GM19452 (cell line): ENCODE measurements at regions not wholly inside any gene's neighbourhood (a gene's known extent, or its start where the extent isn't known, plus 50 kb on each side); places are given as distances from the start of the nearest gene placed in this dataset.
"Not testable (repeated sequence)": the region's sequence is repeated elsewhere in the genome, so short reads cannot be mapped to it uniquely, and the experiment has no call there.

ENCODE experiments used
- ATAC-seq: cut with Tn5 transposase; IDR thresholded peaks from one replicate; pipeline ENCODE4 v1.9.1; 2021; ENCODE audit not compliant: unreplicated experiment

DNA sequence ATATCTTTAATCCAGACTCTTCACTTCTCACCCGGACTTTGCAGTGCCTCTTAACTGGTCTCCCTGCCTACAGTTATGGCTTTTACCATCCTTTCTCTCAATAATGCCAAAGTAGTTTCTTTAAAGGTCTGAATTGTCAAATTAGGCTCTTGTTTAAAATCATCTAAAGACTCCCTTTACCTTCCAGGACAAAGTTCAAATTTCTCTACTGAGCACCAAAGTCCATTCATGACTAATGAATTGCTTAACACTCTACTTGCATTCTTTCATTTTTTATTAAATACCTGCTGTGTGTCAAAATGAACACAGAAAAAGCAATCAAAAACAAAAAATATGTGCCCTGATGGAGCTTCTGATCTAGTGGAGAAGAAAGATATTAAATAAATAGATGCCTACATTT, 472.4 kb upstream of the UBE2E2 start:
- no peak for ATAC-seq

DNA sequence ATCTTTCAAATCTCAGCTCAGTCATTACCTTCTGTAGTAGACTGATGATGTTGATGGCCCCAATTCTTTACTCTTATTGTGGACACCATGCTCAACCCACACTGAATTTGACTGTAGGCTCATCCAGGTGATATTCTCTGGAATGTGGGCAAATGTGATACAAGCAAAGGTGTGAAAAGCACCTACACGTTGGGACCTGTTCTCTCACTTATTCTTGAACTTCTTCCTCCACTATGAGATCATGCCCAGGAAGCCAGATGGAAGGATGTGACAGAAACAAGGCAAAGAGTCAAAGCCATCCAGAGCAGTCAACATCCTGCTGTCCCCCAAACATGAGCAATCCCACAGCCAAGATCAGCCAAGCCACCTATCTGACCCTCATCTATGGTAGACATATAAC, 471.2 kb upstream of the UBE2E2 start:
- no peak for ATAC-seq

DNA sequence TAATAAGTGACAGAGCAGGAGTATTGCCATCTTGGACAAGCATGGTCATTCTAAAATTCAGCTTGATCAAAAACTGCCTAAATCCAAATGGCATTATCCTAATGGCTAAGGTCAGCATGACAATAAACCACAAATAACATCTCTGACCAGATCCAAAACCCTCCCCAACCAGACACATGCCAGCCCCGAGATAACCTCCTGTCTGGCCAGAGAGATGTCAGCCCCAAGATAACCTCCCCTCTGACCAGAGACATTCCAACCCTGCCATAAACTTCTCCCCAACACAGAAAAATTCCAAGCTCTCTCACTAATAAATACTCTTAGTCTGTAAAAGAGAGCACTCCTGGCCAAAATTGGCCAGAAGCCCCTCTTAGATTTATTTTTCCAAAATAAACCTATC, 470.5 kb upstream of the UBE2E2 start:
- ATAC-seq: no peak

DNA sequence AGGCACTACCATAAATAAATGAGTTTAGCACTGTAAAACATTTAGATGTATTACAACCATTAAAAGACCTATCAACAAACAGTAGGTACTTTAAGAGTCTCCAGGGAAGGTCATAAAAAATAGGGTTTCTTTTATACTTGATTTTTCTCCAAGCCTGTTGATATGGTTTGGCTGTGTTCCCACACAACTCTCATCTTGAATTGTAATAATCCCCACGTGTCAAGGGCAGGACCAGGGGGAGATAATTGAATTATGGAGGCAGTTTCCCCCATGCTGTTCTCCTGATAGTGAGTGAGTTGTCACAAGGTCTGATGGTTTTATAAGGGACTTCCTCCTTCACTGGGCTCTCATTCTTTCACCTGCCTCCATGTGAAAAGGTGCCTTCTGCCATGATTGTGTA, 468.9 kb upstream of the UBE2E2 start:
- ATAC-seq: no peak

DNA sequence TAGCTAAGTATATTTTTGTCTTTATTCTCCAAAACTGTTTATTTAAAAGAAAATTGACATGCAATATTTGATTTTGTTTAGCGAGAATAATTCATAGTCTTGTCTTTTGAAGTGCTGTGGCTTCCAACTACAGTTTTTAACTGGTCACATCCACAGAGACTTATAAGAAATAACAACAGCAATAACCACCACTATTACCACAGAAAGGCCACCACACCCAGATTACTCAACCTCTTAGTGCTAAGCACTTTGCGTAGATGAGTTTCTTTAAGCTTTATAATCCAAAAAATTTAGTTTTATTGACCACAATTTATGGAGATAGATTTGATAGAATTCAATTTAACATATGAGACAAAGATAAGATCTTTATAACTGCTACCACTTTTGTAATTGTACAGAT, 468.4 kb upstream of the UBE2E2 start:
- ATAC-seq: no peak

DNA sequence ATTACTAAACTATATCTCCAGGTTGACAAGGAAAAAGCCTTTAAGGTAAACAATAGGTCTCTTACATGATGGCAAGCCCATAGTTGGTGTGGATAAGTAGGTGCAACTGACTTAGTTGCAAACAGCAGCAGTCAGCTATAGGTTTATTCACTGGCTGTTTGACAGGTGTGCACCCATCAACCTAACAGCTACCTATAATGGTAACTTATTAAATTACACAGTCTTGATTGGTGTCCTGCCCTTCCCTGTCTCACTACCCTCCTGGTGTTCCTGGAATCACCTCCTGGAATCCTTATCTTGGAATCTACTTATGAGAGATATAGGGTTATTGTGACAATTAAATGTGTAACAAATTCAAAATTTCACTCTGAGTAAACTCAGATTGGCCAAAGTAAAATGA, 467.8 kb upstream of the UBE2E2 start:
- ATAC-seq: no peak

DNA sequence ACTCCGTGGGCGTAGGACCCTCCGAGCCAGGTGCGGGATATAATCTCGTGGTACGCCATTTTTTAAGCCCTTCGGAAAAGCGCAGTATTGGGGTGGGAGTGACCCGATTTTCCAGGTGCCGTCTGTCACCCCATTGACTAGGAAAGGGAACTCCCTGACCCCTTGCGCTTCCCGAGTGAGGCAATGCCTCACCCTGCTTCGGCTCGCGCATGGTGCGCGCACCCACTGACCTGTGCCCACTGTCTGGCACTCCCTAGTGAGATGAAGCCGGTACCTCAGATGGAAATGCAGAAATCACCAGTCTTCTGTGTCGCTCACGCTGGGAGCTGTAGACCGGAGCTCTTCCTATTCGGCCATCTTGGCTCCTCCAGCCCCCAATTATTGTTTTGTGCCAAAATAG, 459.7 kb upstream of the UBE2E2 start:
- ATAC-seq: not testable (repeated sequence)

DNA sequence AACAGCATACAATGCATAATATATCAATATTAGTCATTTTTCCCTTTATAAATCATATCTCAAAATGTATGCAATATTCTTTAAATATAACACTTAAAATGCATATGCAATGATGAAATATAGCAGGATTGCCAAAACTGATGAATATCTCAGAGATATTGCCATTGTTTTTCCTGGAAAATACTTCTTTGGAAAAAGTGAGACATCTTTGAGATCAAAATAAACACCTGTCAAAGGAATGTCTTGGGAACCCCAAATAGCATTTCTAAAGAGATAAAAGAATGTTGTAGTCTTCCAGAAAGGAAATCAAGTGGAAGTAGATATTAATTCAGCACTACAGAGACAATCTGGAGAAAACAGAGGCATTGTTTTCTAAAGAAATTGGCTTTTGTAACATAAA, 457.8 kb upstream of the UBE2E2 start:
- no peak for ATAC-seq

DNA sequence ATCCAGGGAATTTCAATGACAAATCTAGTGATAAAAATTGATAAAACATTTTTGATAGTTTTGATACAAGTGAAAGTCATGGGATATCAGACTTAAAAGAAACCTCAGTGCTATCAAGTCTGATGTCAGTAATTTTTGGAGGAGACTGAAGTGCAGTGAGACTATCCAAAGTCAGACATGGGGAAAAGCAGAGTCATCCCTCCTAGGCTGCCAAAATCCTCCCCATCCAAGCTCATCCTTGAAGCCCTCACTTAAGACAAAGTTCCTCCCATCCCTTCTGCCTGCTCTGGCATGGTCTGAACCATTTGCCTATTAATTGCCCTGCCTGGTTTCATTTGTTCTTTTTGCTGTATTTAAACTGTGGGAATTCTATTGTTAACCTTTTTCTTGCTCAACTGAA, 456.9 kb upstream of the UBE2E2 start:
- ATAC-seq: no peak

DNA sequence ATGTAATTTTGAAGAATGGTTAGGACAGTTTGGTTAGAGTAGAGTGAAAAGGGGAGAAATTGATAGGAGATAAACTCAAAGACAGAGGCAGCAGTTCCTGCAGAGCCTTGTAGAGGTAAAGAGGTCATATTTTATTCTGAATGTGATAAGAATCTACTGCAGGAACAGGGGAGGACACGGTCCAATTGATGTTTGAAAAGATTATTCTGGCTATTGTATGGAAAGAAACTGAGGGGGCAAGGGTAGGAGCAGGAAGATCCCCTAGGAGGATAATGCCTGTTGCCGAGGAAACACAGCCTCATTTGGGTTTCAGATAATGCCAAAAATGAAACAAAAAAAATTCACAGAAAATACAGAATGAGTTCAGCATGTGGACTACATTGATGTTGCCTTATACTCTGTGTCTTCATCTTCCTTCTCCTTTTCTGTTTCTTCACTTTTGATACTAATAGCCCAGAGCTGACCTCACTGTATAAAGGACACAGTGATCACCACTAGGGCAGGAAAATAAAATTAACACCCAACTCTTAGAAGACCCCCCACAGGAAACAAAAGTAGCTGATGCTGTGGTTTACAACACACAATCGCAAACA, 454.6 kb upstream of the UBE2E2 start:
- no peak for ATAC-seq

DNA sequence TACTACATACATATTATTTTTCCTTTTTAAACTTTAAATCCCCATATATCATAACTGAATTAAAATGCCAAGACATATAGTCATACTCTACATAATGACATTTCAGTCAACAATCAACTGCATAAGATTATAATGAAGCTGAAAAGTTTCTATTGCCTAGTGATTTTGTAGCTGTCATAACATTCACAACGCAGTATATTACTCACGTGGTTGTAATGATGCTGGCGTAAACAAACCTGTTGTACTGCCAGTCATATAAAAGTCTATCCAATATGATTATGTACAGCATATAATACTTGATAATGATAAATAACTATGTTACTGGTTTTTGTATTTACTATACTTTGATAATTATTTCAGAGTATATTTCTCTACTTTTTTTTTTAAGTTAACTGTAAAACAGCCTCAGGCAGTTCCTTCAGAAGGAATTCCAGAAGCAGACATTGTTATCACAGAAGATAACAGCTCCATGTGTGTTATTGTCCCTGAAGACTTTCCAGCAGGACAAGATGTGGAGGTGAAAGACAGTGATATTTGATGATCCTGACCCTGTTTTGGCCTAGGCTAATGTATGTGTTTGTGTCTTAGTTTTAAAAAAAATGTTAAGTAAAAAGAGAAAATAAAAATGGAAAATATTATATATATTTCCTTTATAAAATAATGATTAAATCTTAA, 443.4 kb upstream of the UBE2E2 start:
- no peak for ATAC-seq

DNA sequence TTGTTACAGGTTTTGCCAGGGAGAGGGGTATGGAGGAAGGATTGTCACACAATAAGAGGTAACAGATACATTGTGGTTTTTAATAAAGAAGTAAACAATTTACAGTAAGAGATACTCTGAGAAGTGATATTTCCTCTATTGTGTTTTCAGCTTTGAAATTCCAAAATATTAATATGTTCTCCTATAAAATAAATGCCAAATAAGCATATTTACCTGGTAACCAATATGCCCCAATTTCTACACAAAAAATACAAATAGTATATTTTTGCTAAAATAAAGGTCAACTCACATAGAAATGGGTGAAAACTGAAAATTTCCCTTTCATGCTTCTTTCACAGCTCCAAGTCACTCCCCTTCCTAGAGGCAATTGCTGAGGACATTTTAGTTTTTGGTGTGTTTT, 437.4 kb upstream of the UBE2E2 start:
- ATAC-seq: no peak

DNA sequence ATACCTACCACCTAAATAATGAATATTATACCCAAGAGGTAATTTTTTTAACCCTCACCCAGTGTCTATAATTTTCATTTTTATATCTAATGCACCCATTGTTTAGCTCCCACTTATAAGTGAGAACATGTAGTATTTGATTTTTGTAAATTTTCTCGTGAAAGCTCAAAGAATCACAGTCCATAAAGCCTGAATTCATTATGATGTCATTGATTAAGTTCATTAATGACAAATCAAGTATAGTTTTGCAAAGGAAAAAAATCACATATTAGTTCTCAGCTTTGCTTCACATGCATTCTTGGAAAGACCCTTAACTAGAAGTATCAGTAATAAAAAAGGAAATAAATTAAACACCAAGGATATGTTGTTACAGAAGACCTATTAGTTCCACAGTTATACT, 425.3 kb upstream of the UBE2E2 start:
- no peak for ATAC-seq

DNA sequence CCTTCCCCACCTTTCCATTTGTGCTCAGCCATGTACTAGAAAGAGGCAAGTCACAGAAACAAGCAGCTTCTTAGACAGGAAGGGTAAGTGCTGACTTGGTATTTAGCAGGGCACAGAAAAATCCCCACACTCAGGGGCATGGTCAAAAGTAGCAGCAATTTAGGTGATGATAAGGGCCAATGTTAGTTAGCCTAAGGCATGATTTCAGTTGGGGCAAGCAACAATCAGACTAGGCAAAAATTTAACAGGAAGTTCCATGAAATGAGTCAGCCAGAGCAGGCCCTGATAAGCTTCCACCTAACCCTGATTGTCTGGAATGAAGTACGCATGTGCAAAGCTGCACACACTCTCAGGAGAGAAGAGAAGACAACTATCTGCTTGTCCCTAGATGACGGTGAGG, 423.4 kb upstream of the UBE2E2 start:
- ATAC-seq: no peak

DNA sequence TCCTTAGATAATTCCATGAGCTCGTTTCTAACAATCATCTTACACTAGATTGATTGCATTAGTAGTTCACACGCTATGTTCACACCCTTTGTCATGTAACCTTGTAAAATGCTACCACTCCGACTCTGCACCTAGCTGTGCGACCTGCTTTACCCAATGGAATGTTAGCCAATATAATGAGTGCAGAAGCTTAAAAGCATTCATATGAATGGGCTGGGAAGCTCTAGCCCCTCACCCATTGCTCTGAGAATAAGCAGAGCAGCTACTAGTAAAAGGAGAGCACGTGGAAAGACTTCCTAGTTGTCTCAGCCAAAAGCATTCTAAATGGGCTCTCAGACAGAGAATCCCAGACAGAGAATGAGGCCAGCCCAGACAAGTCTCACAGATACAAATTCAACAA, 410.6 kb upstream of the UBE2E2 start:
- no peak for ATAC-seq

DNA sequence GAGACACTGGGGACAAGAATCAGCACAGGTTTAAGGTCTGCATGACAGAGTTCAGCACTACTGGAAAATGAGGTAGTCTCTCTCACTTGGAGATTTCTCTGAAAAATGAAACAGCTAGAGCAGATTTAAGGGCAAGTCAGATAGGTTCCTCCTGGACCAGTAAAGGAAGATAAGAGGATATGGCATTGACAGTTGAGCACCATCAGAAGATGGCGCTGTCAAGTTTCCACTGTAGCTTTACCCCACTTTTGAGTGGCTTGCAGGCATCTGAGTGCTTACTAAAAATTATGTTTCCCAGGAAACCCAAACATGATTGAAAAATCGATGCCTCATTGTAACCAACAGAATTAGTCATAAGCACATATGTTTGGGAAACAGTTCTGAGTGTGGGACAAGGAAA, 407.2 kb upstream of the UBE2E2 start:
- ATAC-seq: no peak

DNA sequence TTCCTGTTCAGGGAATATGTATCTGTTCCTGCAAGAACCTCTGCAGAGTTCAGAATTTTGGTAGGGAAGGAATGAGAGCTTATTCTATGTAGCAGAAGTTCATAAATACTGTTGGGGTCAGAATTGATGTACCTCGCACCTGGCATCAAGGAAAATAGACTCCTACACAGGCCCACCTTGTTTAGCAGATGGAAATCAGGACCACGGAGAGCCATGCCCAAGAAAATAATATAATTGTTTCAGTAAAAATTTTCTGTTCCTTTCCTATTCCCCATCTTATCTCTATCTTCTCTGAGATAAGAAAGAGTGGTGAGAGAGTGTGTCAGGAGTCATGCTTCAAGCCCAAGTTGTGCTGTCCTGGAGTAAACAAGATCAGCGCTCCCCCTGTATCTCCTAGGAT, 404.7 kb upstream of the UBE2E2 start:
- ATAC-seq: no peak

DNA sequence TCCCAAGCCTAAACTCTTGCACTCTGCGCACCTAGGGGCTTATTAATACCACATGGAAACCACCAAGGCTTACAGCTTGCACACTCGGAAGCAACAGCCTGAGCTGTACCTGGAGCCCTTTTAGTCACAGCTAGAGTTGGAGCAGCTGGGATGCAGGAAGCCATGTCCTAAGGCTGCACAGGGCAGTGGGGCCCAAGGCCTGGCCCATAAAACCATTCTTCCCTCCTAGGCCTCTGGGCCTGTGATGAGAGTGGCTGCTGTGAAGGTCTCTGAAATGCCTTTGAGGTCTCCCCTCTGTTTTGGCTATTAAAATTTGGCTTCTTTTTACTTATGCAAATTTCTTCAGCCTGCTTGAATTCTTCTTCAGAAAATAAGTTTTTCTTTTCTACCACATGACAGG, 383.9 kb upstream of the UBE2E2 start:
- no peak for ATAC-seq

DNA sequence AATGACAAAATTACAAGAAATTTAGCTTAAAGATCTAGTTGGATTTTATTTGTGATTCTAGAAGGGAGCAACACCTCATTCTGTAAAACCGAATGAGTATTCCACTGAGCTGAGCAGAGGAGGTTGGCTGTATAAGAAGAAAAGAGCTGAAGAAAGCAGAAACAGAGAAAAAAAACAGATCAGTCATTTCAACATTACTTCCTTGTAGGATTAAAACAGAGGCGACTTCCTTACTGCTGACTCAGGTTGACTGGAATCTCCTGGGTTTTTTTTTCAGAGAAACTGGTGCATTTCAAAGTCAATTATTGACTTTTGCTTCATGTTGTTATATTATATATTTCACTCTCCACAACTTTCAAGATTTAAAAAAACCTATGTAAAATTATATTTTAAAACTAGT, 368.1 kb upstream of the UBE2E2 start:
- ATAC-seq: no peak

DNA sequence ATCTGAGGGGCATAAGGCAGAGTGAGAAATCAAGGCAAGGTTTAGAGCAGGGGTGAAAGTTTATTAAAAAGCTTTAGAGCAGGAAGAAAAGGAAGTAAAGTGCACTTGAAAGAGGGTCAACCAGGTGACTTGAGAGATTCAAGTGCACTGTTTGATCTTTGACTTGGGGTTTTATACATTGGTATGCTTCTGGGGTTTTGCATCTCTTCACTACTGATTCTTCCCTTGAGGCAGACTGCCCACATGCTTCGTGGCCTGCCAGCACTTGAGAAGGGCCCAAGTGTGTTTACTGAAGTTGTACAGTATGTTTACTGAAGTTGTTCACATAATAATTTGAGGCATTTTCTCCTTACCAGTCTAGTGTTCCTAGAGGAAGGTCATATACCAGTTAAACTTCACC, 367.0 kb upstream of the UBE2E2 start:
- no peak for ATAC-seq

DNA sequence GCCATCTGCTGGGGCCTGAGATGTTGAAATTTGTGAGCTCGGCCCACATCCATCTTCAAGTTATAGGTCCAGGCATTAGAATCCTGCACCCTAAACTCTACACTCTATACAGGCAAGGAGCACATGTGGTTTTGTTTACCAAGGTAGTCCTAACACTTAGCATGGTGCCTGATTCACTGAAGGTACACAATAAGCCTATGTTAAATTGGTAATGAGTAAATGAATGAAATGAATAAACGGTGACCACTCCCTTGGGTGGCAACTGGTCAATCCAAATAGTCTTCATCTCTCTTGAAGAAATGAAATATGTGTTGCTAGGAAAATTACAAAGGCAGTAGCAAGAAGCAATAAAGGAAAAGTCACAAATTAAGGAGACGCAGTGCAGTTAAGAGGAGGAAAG, 359.3 kb upstream of the UBE2E2 start:
- no peak for ATAC-seq

DNA sequence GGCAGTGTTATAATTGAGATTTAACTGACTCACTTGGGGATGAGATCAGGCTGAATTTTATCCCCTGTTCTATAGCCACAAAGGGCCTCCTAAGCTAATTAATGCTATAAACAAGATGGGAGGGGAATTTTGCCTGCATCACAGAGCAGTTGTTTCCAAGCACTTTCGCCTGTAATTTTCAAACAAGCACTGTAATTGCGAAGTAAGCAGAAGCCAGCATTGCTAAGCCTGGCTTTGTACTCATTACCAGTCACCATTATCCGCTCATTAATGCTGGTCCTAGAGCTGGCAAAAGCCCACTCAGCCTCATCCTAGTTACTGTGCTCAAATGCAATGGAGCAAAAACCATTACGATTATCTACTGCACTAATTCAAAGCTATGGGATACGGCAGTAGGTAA, 356.6 kb upstream of the UBE2E2 start:
- no peak for ATAC-seq

DNA sequence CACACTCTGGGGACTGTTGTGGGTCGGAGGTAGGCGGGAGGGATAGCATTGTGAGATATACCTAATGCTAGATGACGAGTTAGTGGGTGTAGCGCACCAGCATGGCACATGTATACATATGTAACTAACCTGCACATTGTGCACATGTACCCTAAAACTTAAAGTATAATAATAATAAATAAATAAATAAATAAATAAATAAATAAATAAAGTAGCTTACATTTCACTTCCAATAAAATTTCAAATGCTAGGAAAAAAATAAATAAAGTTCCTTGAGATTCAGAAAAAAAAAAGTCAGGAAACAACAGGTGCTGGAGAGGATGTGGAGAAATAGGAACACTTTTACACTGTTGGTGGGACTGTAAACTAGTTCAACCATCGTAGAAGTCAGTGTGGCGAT, 353.5 kb upstream of the UBE2E2 start:
- ATAC-seq: not testable (repeated sequence)
